ENCODE measurements at regions not wholly inside any gene's neighbourhood (a gene's known extent, or its start where the extent isn't known, plus 50 kb on each side); places are given as distances from the start of the nearest gene placed in this dataset.

DNA sequence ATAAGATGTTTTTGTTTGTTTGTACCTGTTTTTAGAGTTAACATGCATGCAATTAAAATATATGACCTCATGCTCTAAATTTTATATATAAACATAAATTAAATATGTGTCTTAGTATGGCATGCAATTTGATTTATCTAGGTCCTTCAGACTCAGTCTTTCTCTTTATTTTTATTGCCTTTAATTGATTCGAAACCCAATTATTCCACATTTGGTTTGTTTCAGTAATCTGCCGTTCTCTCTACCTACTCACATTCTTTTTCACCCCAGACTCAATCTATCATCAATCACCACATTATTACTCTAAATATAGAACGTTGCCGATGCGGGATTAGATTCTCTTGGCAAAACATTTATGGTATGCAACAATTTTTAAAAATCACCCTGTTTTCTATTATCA, 1492.8 kb downstream of the RAPGEF2 start:
- H3K27me3 ChIP-seq (ENCODE audit: insufficient read depth, low read length, poor library complexity), result no peaks in the 10 kb centered on the region
- no peak overlapping the region for H3K4me2 ChIP-seq (ENCODE audit: insufficient read depth, low read length)
- H2AFZ ChIP-seq (ENCODE audit: low read depth, low read length), result no peak overlapping the region
- H4K20me1 ChIP-seq (ENCODE audit: insufficient read depth, low read length), result no peaks in the 10 kb centered on the region
- no peaks in the 10 kb centered on the region for H3K36me3 ChIP-seq (ENCODE audit: insufficient read depth, low read length)
- no peak overlapping the region for H3K4me3 ChIP-seq (ENCODE audit: low read depth in 1 of 2, low read length in 2 of 2)
- H3K9me3 ChIP-seq (ENCODE audit: insufficient read depth, low read length, severe bottlenecking), result no peaks in the 10 kb centered on the region
- H3K4me1 ChIP-seq (ENCODE audit: insufficient read depth, low read length), result no peaks in the 10 kb centered on the region
- no peak overlapping the region for H3K9ac ChIP-seq (ENCODE audit: low read depth, low read length)
- ATAC-seq (ENCODE audit: insufficient read depth, low read depth) (no peak), DNase-seq (no peak)
- H3K79me2 ChIP-seq (ENCODE audit: insufficient read depth, low read length), result no peaks in the 10 kb centered on the region
- TF ChIP-seq EZH2 (IDR thresholded peaks at IDR 0.05; ENCODE audit: borderline replicate concordance, low read depth, low read length, severe bottlenecking), result no peak
- TF ChIP-seq, protein P1, sequence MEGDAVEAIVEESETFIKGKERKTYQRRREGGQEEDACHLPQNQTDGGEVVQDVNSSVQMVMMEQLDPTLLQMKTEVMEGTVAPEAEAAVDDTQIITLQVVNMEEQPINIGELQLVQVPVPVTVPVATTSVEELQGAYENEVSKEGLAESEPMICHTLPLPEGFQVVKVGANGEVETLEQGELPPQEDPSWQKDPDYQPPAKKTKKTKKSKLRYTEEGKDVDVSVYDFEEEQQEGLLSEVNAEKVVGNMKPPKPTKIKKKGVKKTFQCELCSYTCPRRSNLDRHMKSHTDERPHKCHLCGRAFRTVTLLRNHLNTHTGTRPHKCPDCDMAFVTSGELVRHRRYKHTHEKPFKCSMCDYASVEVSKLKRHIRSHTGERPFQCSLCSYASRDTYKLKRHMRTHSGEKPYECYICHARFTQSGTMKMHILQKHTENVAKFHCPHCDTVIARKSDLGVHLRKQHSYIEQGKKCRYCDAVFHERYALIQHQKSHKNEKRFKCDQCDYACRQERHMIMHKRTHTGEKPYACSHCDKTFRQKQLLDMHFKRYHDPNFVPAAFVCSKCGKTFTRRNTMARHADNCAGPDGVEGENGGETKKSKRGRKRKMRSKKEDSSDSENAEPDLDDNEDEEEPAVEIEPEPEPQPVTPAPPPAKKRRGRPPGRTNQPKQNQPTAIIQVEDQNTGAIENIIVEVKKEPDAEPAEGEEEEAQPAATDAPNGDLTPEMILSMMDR (IDR thresholded peaks at IDR 0.05; ENCODE audit: borderline replicate concordance, extremely low read depth, low read length, poor library complexity, severe bottlenecking), result no peak
- H3K27ac ChIP-seq (ENCODE audit: low read length), result no peak overlapping the region

DNA sequence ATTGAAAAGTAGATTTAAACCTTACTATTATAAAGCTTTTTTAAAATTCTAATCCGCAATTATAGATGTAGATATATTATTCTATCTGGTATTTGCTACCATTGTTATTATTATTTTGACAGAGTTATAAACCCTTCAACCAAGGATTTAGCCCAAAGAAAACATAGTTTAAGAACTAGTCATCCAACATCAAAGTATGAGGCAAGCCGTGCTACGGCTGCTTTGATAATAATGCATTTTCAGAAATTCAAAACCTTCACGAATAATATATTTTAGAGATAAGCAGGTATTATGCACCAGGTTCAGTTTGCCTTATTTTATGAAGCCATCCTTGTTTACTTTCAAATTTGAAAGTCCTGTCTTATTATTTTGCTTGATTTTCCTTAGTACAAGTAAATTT, 1501.7 kb downstream of the RAPGEF2 start:
- Histone ChIP-seq H3K9me3 (ENCODE audit: insufficient read depth, low read length, severe bottlenecking) (no peaks in the 10 kb centered on the region), H3K36me3 (ENCODE audit: insufficient read depth, low read length) (no peaks in the 10 kb centered on the region), H4K20me1 (ENCODE audit: insufficient read depth, low read length) (no peaks in the 10 kb centered on the region), H3K9ac (ENCODE audit: low read depth, low read length) (no peak overlapping the region), H3K27ac (ENCODE audit: low read length) (no peak overlapping the region), H3K79me2 (ENCODE audit: insufficient read depth, low read length) (no peaks in the 10 kb centered on the region), H3K4me1 (ENCODE audit: insufficient read depth, low read length) (no peaks in the 10 kb centered on the region), H2AFZ (ENCODE audit: low read depth, low read length) (no peak overlapping the region), H3K4me3 (ENCODE audit: low read depth in 1 of 2, low read length in 2 of 2) (no peak overlapping the region), H3K27me3 (ENCODE audit: insufficient read depth, low read length, poor library complexity) (no peaks in the 10 kb centered on the region), H3K4me2 (ENCODE audit: insufficient read depth, low read length) (no peak overlapping the region)
- ATAC-seq (ENCODE audit: insufficient read depth, low read depth) (no peak), DNase-seq (no peak)
- TF ChIP-seq EZH2 (IDR thresholded peaks at IDR 0.05; ENCODE audit: borderline replicate concordance, low read depth, low read length, severe bottlenecking), result no peak
- TF ChIP-seq, protein P1 (IDR thresholded peaks at IDR 0.05; ENCODE audit: borderline replicate concordance, extremely low read depth, low read length, poor library complexity, severe bottlenecking), result no peak

DNA sequence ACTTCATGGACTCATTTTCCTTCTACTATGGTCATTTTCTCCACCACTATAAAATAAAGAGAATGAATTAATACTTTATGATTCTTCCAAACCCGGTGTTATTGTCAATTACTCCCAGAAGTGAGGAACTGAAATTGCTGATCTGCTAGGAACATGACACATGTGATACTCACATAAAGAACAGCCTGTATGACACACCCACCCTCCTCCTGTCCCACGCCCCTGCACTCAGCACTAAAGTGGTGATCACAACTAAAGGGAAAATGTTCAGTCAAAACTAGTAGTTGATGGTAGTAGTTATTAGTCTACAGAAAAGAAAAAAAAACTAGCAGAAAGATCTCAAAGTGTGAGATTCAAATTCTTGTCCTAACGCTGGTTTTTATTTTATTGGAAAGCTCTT, 1508.3 kb downstream of the RAPGEF2 start:
- ATAC-seq (ENCODE audit: insufficient read depth, low read depth) (no peak), DNase-seq (no peak)
- no peak overlapping the region for H3K9ac ChIP-seq (ENCODE audit: low read depth, low read length)
- no peaks in the 10 kb centered on the region for H4K20me1 ChIP-seq (ENCODE audit: insufficient read depth, low read length)
- no peak overlapping the region for H3K27ac ChIP-seq (ENCODE audit: low read length)
- no peak overlapping the region for H3K4me2 ChIP-seq (ENCODE audit: insufficient read depth, low read length)
- no peaks in the 10 kb centered on the region for H3K9me3 ChIP-seq (ENCODE audit: insufficient read depth, low read length, severe bottlenecking)
- no peak overlapping the region for H2AFZ ChIP-seq (ENCODE audit: low read depth, low read length)
- no peaks in the 10 kb centered on the region for H3K4me1 ChIP-seq (ENCODE audit: insufficient read depth, low read length)
- H3K36me3 ChIP-seq (ENCODE audit: insufficient read depth, low read length), result no peaks in the 10 kb centered on the region
- TF ChIP-seq, protein P1 (IDR thresholded peaks at IDR 0.05; ENCODE audit: borderline replicate concordance, extremely low read depth, low read length, poor library complexity, severe bottlenecking), result no peak
- TF ChIP-seq EZH2 (IDR thresholded peaks at IDR 0.05; ENCODE audit: borderline replicate concordance, low read depth, low read length, severe bottlenecking), result no peak
- H3K79me2 ChIP-seq (ENCODE audit: insufficient read depth, low read length), result no peaks in the 10 kb centered on the region
- H3K4me3 ChIP-seq (ENCODE audit: low read depth in 1 of 2, low read length in 2 of 2), result no peak overlapping the region
- H3K27me3 ChIP-seq (ENCODE audit: insufficient read depth, low read length, poor library complexity), result no peaks in the 10 kb centered on the region

DNA sequence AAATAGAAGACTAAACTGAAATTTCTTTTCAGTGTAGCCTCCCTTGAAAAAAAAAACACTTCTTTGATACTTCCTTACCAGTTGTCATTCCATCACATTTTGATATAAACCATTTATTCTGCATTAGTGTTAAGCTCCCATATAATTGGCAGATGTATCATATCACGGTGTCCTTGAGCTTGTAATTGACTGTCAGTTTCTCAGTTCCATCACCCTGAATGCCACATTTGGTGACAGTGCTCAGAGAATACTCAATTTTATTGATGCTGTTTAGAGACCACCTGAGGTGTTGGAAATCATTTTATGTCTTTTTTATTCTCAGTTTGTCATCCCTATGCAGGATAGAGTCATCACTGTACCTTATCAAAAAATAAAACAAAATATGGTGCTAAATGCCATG, 1528.2 kb downstream of the RAPGEF2 start:
- H3K27me3 ChIP-seq (ENCODE audit: insufficient read depth, low read length, poor library complexity), result no peaks in the 10 kb centered on the region
- no peaks in the 10 kb centered on the region for H4K20me1 ChIP-seq (ENCODE audit: insufficient read depth, low read length)
- no peaks in the 10 kb centered on the region for H3K79me2 ChIP-seq (ENCODE audit: insufficient read depth, low read length)
- ATAC-seq (ENCODE audit: insufficient read depth, low read depth) (no peak), DNase-seq (no peak)
- H3K4me1 ChIP-seq (ENCODE audit: insufficient read depth, low read length), result no peaks in the 10 kb centered on the region
- no peak overlapping the region for H2AFZ ChIP-seq (ENCODE audit: low read depth, low read length)
- H3K27ac ChIP-seq (ENCODE audit: low read length), result no peak overlapping the region
- H3K36me3 ChIP-seq (ENCODE audit: insufficient read depth, low read length), result no peaks in the 10 kb centered on the region
- no peak overlapping the region for H3K4me3 ChIP-seq (ENCODE audit: low read depth in 1 of 2, low read length in 2 of 2)
- H3K9me3 ChIP-seq (ENCODE audit: insufficient read depth, low read length, severe bottlenecking), result no peaks in the 10 kb centered on the region
- H3K4me2 ChIP-seq (ENCODE audit: insufficient read depth, low read length), result no peak overlapping the region
- no peak overlapping the region for H3K9ac ChIP-seq (ENCODE audit: low read depth, low read length)
- TF ChIP-seq EZH2 (IDR thresholded peaks at IDR 0.05; ENCODE audit: borderline replicate concordance, low read depth, low read length, severe bottlenecking), result no peak
- TF ChIP-seq, protein P1 (IDR thresholded peaks at IDR 0.05; ENCODE audit: borderline replicate concordance, extremely low read depth, low read length, poor library complexity, severe bottlenecking), result no peak
